Naive B cell (primary cell): ENCODE measurements at regions not wholly inside any gene's neighbourhood (a gene's known extent, or its start where the extent isn't known, plus 50 kb on each side); places are given as distances from the start of the nearest gene placed in this dataset.
A peak's percentile ranks its signal among the peaks of the same experiment; 100 is the strongest.

Source experiments
- ATAC-seq, 2 donors: fragments of 150-1000 bp; cut with Tn5 transposase; 2 replicates each; pipeline ENCODE4 v1.10.0; 2021; ENCODE audit warnings: low read depth in 2 of 2, mild to moderate bottlenecking in 2 of 2, moderate library complexity in 2 of 2
- DNase-seq: peaks from one replicate; pipeline ENCODE4 v3.0.0; 2022
- H3K27ac Mint-ChIP-seq, 6 donors: one replicate each; pipeline ENCODE4 v1.8.0; 2020 to 2022; ENCODE audit warnings: mild to moderate bottlenecking in 6 of 6, mixed read lengths in 6 of 6, moderate library complexity in 5 of 6, inconsistent platforms in 2 of 6
- H3K27me3 Mint-ChIP-seq, 3 donors: one replicate each; pipeline ENCODE4 v1.8.0; 2021 to 2022; ENCODE audit warnings: mixed read lengths in 3 of 3, mild to moderate bottlenecking in 1 of 3
- H3K36me3 Mint-ChIP-seq, 2 donors: one replicate each; pipeline ENCODE4 v1.8.0; 2020 to 2022; ENCODE audit warnings: mixed read lengths in 2 of 2, inconsistent platforms in 1 of 2, mild to moderate bottlenecking in 1 of 2
- H3K4me1 Mint-ChIP-seq, 3 donors: one replicate each; pipeline ENCODE4 v1.8.0; 2020 to 2022; ENCODE audit warnings: mixed read lengths in 3 of 3, inconsistent platforms in 1 of 3, mild to moderate bottlenecking in 1 of 3, moderate library complexity in 1 of 3
- H3K4me3 Mint-ChIP-seq, 8 donors: one replicate each; pipeline ENCODE4 v1.8.0; 2020 to 2022; ENCODE audit warnings: mild to moderate bottlenecking in 8 of 8, mixed read lengths in 8 of 8, moderate library complexity in 8 of 8, inconsistent platforms in 2 of 8
- H3K9me3 Mint-ChIP-seq, 7 donors: one replicate each; pipeline ENCODE4 v1.8.0; 2020 to 2022; ENCODE audit warnings: mixed read lengths in 7 of 7, mild to moderate bottlenecking in 5 of 7, inconsistent platforms in 2 of 7, moderate library complexity in 1 of 7

GRCh38 chr17:73821665-73822064 is 177.4 kb upstream of the SDK2 start:
- H3K27ac Mint-ChIP-seq, result no peak overlapping the region
- DNase-seq (no peak), ATAC-seq (no peak)
- peaks cover 0 to 9% of the 10 kb centered on the region in 2 donors for H3K36me3 Mint-ChIP-seq
- H3K27me3 Mint-ChIP-seq, result peaks cover 0 to 12% (median 10%) of the 10 kb centered on the region in 3 donors
- H3K9me3 Mint-ChIP-seq, result peaks cover 0 to 11% (median 2%) of the 10 kb centered on the region in 7 donors
- H3K4me1 Mint-ChIP-seq, result no peaks in the 10 kb centered on the region
- no peak overlapping the region for H3K4me3 Mint-ChIP-seq

DNA sequence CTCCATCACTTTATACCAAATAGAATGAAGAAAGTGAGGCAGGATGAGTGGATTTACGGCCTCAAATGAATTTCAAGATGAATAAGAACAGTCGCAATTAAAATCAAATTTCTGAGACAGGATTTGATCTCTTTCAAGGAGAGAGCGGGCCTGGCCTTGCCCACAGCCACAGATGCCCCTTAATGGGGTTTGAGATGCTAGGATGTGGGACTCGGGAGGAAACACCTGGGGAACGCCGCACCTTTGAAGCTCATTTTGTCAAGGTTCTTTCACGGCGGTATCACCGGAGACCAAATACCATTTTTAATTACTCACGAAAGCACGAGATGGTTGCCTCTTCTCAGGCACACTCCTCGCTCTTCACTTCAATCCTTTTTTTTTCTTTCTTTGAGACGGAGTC is 178.1 kb upstream of the SDK2 start:
- DNase-seq (no peak), ATAC-seq (no peak)
- no peak overlapping the region for H3K27ac Mint-ChIP-seq
- H3K36me3 Mint-ChIP-seq, result peaks cover 0 to 9% of the 10 kb centered on the region in 2 donors
- peaks cover 0 to 12% (median 10%) of the 10 kb centered on the region in 3 donors for H3K27me3 Mint-ChIP-seq
- H3K9me3 Mint-ChIP-seq, result peaks cover 0 to 11% (median 2%) of the 10 kb centered on the region in 7 donors
- no peak overlapping the region for H3K4me3 Mint-ChIP-seq
- no peaks in the 10 kb centered on the region for H3K4me1 Mint-ChIP-seq

- DNase-seq, result no peak
- Mint-ChIP-seq H3K27me3 (peaks cover 8 to 12% (median 10%) of the 10 kb centered on the region in 3 donors), H3K36me3 (peaks cover 0 to 2% of the 10 kb centered on the region in 2 donors), H3K9me3 (peaks cover 0 to 3% (median 1%) of the 10 kb centered on the region in 7 donors), H3K4me1 (no peaks in the 10 kb centered on the region), H3K27ac (no peak overlapping the region), H3K4me3 (no peak overlapping the region)
- ATAC-seq, result no peak
Observed at GRCh38 chr17:73823684-73824083, 179.4 kb upstream of the SDK2 start.

DNA sequence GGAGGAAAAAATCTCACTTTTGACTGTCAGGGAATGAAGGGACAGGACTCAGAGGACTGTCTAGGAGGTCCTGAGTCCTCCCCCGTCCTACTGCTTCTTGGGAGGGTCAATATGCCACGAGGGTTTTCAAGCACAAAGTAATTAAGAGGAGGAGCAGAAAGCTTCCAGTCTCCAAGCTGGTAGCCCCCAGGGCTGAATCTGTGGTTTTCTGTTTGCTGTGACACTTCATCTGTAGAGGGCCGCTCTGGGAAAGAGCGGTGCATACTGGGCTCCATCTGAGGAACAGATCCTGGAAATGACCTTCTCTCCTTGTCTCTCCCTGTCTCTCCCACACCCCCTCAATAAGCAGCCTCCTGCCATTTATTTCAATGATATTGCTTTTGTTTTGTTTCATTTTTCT is 180.1 kb upstream of the SDK2 start:
- peaks cover 8 to 12% (median 10%) of the 10 kb centered on the region in 3 donors for H3K27me3 Mint-ChIP-seq
- no peak overlapping the region for H3K4me3 Mint-ChIP-seq
- no peaks in the 10 kb centered on the region for H3K36me3 Mint-ChIP-seq
- H3K27ac Mint-ChIP-seq, result no peak overlapping the region
- ATAC-seq (no peak), DNase-seq (no peak)
- no peaks in the 10 kb centered on the region for H3K4me1 Mint-ChIP-seq
- no peaks in the 10 kb centered on the region for H3K9me3 Mint-ChIP-seq

DNA sequence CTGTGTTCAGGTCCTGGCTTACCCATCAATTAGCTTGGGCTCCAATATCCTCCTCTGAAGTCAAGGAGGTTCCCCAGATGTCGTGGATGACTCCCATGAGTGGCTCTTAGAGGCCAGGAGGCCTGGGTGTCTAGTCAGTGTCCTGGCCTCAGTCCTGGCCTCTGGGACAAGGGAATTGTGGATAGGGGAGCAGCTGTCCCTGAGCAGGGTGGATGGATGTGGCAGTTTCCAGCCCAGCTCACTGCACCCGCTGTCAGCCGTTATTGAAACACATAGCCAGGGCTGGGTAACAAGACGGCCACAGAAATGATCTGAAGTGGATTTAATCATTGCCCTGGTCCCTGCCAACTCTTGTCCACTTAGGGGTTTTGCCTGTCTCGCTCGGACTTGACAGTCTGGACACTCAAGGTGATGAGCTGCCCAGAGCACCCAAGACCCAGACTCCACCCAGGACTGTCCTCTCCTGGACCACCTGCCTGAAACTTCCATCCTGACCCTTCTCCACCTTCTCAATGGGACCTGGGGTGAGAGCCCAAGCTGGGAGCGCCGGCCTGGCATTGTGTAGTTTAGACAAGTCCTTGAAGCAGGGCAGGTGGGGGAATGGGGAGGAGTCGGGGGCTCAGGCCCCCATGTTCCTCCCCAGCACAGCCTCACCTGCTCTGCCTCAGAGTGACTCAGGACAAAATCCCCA is 182.1 kb upstream of the SDK2 start:
- Mint-ChIP-seq H3K36me3 (no peaks in the 10 kb centered on the region), H3K27me3 (peaks cover 8 to 26% (median 21%) of the 10 kb centered on the region in 3 donors), H3K27ac (no peak overlapping the region), H3K4me1 (no peaks in the 10 kb centered on the region), H3K4me3 (no peak overlapping the region), H3K9me3 (no peaks in the 10 kb centered on the region)
- DNase-seq (no peak), ATAC-seq (no peak)

- no peaks in the 10 kb centered on the region for H3K9me3 Mint-ChIP-seq
- DNase-seq (no peak), ATAC-seq (no peak)
- H3K36me3 Mint-ChIP-seq, result no peaks in the 10 kb centered on the region
- no peak overlapping the region for H3K4me3 Mint-ChIP-seq
- H3K27me3 Mint-ChIP-seq, result peaks cover 8 to 22% (median 22%) of the 10 kb centered on the region in 3 donors
- no peak overlapping the region for H3K27ac Mint-ChIP-seq
- H3K4me1 Mint-ChIP-seq, result no peaks in the 10 kb centered on the region
Observed at GRCh38 chr17:73826872-73827228, 182.6 kb upstream of the SDK2 start.

DNA sequence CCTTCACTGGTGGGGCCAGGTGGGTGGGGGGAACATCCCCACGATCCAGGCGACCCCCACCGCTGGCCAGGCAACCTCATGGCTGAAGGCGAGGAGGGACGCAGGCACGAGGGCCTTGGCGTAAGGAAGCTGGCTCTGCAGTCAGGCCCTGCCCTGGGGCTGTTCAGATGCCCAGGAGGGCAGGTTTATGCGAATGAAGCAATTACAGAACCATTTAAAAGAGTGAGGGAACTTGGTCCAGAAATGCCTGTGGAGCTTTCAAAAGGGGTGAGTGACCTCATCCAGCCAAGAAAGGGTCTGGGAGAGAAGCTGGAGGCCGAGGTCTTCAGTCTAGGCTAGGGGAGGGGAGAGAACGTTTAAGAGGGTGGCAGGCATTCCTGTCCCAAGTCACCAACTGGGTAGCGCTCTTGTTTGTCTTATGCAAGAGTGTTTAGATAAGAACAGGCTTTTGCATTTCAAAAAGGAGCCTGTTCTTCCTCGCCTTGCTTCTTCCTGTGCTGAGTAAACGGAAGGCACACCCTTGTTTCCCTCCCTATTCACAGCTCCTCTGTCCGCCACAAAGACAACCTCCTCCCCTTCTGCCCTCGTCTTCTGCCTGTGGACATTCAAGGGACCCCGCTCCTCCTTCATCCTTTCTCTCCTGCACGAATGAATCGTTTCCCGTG is 183.5 kb upstream of the SDK2 start:
- Mint-ChIP-seq H3K27ac (no peak overlapping the region), H3K36me3 (no peaks in the 10 kb centered on the region), H3K4me1 (no peaks in the 10 kb centered on the region), H3K27me3 (peaks cover 8 to 24% (median 20%) of the 10 kb centered on the region in 3 donors), H3K4me3 (no peak overlapping the region), H3K9me3 (no peaks in the 10 kb centered on the region)
- no peak for DNase-seq
- ATAC-seq, result no peak

- Mint-ChIP-seq H3K9me3 (no peaks in the 10 kb centered on the region), H3K4me3 (peak overlapping the region in 1 of 8 donors; percentile 35), H3K27ac (no peak overlapping the region), H3K36me3 (no peaks in the 10 kb centered on the region), H3K27me3 (peaks cover 13 to 24% (median 15%) of the 10 kb centered on the region in 3 donors), H3K4me1 (no peaks in the 10 kb centered on the region)
- DNase-seq (no peak), ATAC-seq (no peak)
Observed at GRCh38 chr17:73829676-73830280, 185.5 kb upstream of the SDK2 start.

DNA sequence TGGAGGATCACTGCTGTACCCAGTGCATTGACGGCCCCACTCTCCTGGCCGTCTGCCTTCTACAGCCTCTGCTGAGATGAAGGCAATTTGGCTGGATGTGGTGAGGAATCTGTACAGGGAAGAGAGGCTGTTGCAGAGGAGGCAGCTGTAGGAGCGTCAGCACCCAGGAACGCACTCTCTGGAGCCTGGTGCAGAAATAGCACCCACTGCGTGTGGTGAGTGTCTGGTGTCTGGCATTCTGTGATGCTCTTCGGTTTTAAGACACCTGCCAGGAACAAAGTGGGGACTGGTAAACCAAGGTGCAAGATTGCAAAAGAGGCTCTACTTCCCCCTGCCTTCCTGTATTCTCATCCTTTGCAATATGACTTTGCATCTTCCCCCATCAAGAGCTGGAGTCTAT is 187.5 kb upstream of the SDK2 start:
- no peak overlapping the region for H3K27ac Mint-ChIP-seq
- DNase-seq (no peak), ATAC-seq (no peak)
- peaks cover under 1 to 8% (median 4%) of the 10 kb centered on the region in 7 donors for H3K9me3 Mint-ChIP-seq
- peaks cover 0 to 4% of the 10 kb centered on the region in 2 donors for H3K36me3 Mint-ChIP-seq
- H3K4me1 Mint-ChIP-seq, result no peaks in the 10 kb centered on the region
- no peak overlapping the region for H3K4me3 Mint-ChIP-seq
- H3K27me3 Mint-ChIP-seq, result peaks cover 16 to 42% (median 25%) of the 10 kb centered on the region in 3 donors

DNA sequence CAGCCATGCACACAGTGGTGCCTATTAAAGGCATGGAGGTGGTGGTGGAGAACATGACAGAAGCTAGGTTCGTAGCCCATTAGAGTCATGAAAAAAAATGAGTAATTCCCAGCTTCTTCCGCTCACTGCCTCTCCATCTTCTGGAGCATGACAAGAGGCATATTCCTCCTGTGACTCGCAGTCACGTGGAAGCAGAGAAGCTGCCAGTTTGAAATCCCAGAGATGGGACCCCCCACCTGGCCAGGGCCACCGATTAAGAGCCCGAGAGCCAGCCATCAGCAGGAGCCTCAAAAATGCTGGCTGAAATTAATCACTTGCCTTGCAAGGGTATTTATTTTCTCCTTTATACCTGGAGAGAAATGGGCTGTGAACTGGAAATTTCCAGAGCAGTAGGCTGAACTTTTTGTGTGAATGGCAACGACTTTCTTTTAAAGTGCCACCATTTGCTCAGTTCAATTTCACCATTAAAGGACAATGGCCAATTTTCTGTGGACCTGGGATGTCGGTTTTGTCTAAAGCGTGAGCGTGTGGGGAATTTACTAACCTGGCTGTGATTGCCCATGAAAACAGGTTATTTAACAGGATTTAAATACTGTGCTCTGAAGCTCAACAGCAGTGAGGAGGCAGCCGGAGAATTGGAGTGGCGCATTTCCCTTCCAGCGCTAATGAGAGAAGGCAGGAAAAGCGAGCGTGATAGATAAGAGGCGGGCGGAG is 189.7 kb upstream of the SDK2 start:
- Mint-ChIP-seq H3K9me3 (peaks cover 6 to 19% (median 10%) of the 10 kb centered on the region in 7 donors), H3K4me3 (no peak overlapping the region), H3K27ac (peak overlapping the region in 1 of 6 donors; percentile 76), H3K27me3 (peaks cover 18 to 47% (median 30%) of the 10 kb centered on the region in 3 donors), H3K36me3 (peaks cover 0 to 9% of the 10 kb centered on the region in 2 donors), H3K4me1 (no peaks in the 10 kb centered on the region)
- no peak for ATAC-seq
- no peak for DNase-seq

DNA sequence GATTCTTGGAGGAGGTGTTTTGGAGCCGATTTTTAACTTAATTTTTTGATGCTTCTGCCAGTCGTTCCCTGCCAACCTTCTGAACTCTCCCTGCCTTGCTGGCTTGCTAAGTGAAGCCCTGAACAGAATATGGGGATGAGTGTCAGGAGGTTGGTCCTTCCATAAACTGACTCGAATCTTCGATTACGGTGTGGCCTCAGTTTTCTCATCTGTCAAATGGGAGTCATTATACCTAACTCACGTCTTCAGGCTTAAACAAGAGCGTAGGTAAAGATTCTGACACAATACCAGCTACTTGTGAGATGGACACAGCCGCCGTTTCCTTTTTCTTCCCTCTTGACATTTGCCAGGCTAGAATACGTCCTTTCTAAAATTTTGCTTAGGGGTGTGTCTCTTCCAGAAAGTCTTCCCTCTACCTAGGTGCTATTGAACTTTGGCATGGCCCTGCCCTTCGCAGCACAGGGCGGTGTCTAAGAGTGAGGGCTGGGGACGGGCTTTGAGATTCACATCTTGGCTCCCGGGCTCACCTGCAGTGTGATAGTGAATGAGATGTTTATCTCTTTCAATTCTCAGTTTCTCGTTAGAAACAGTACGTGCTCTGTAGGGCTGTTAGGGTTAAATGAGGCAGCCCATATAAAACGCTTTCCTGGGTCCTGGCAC is 190.6 kb upstream of the SDK2 start:
- Mint-ChIP-seq H3K27ac (peak overlapping the region in 1 of 6 donors; percentile 53), H3K4me3 (no peak overlapping the region), H3K4me1 (no peaks in the 10 kb centered on the region), H3K9me3 (peaks cover 6 to 19% (median 10%) of the 10 kb centered on the region in 7 donors), H3K36me3 (peaks cover 0 to 9% of the 10 kb centered on the region in 2 donors), H3K27me3 (peaks cover 18 to 52% (median 30%) of the 10 kb centered on the region in 3 donors)
- no peak for DNase-seq
- ATAC-seq, result no peak

GRCh38 chr17:73835605-73836004 is 191.4 kb upstream of the SDK2 start:
- H3K27me3 Mint-ChIP-seq, result peaks cover 18 to 46% (median 29%) of the 10 kb centered on the region in 3 donors

DNA sequence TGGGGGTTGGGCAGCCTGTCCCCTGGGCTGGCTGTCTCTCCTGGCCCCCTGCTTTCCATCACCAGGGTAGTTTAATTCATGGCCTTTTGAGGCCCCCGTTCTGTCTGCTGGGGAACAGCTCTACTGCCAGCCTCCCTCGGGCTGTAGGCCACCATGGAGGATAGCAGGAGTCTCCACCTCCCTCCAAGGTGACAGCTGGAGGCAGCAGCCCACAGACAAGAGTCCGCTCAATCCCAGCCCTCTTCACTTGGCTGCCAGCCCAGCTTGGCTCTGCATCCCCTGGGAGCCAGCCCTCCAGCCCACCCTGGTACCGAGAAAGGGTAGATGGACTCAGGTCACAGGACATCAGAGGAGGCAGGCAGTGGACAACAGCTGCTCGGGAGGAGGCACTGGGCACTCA is 194.6 kb upstream of the SDK2 start:
- Mint-ChIP-seq H3K4me3 (no peak overlapping the region), H3K27ac (no peak overlapping the region), H3K27me3 (peaks cover 18 to 43% (median 23%) of the 10 kb centered on the region in 3 donors), H3K4me1 (no peaks in the 10 kb centered on the region), H3K36me3 (peaks cover 0 to 9% of the 10 kb centered on the region in 2 donors), H3K9me3 (peaks cover 6 to 19% (median 10%) of the 10 kb centered on the region in 7 donors)
- ATAC-seq (no peak), DNase-seq (no peak)

More at GRCh38 chr17:73835605-73836004, 191.4 kb upstream of the SDK2 start:
- Mint-ChIP-seq H3K36me3 (peaks cover 0 to 9% of the 10 kb centered on the region in 2 donors), H3K4me1 (no peaks in the 10 kb centered on the region), H3K4me3 (no peak overlapping the region), H3K27ac (peak overlapping the region in 1 of 6 donors; percentile 16), H3K9me3 (peaks cover 6 to 19% (median 10%) of the 10 kb centered on the region in 7 donors)
- ATAC-seq (no peak), DNase-seq (no peak)
